T-helper 17 cell (primary cell): ENCODE measurements at regions not wholly inside any gene's neighbourhood (a gene's known extent, or its start where the extent isn't known, plus 50 kb on each side); places are given as distances from the start of the nearest gene placed in this dataset.
A peak's percentile ranks its signal among the peaks of the same experiment; 100 is the strongest.

ENCODE experiments used
- ATAC-seq: fragments of 150-1000 bp; cut with Tn5 transposase; 2 replicates; pipeline ENCODE4 v1.10.0; 2021; ENCODE audit warnings: mild to moderate bottlenecking, moderate library complexity
- DNase-seq, 3 donors: peaks; one replicate each; pipeline versions ENCODE4 v3.0.0 to v3.0.0-alpha.2; 2020 to 2021
- H3K9me3 ChIP-seq: one replicate; pipeline ENCODE4 v1.7.0; 2013; ENCODE audit warnings: low read length, mild to moderate bottlenecking; ENCODE audit not compliant: control insufficient read depth, poor library complexity, severe bottlenecking
- H3K27ac Mint-ChIP-seq: one replicate; pipeline ENCODE4 v1.8.0; 2022; ENCODE audit warnings: mild to moderate bottlenecking, moderate library complexity, mixed read lengths
- H3K27me3 Mint-ChIP-seq: one replicate; pipeline ENCODE4 v1.8.0; 2022; ENCODE audit warnings: mixed read lengths
- H3K36me3 Mint-ChIP-seq: one replicate; pipeline ENCODE4 v1.8.0; 2022; ENCODE audit warnings: low read depth, mixed read lengths
- H3K4me1 Mint-ChIP-seq: one replicate; pipeline ENCODE4 v1.8.0; 2022; ENCODE audit warnings: mild to moderate bottlenecking, mixed read lengths
- H3K4me3 Mint-ChIP-seq: one replicate; pipeline ENCODE4 v1.8.0; 2022; ENCODE audit warnings: mild to moderate bottlenecking, moderate library complexity, mixed read lengths

GRCh38 chr1:193754151-193754550 is 567.7 kb upstream of the B3GALT2 start:
- no peak for DNase-seq
- H3K9me3 ChIP-seq, result no peaks in the 10 kb centered on the region
- H3K4me1 Mint-ChIP-seq, result peaks cover 3% of the 10 kb centered on the region
- H3K4me3 Mint-ChIP-seq, result no peak overlapping the region
- ATAC-seq, result no peak
- no peaks in the 10 kb centered on the region for H3K27me3 Mint-ChIP-seq
- no peaks in the 10 kb centered on the region for H3K36me3 Mint-ChIP-seq
- H3K27ac Mint-ChIP-seq, result no peak overlapping the region

GRCh38 chr1:193753038-193753756 is 566.8 kb upstream of the B3GALT2 start:
- DNase-seq (no peak), ATAC-seq (no peak)
- Mint-ChIP-seq H3K27me3 (no peaks in the 10 kb centered on the region), H3K4me1 (peaks cover 3% of the 10 kb centered on the region), H3K27ac (no peak overlapping the region), H3K36me3 (no peaks in the 10 kb centered on the region), H3K4me3 (no peak overlapping the region)
- no peaks in the 10 kb centered on the region for H3K9me3 ChIP-seq

GRCh38 chr1:193749868-193750267 is 563.5 kb upstream of the B3GALT2 start:
- H3K36me3 Mint-ChIP-seq, result no peaks in the 10 kb centered on the region
- H3K27me3 Mint-ChIP-seq, result no peaks in the 10 kb centered on the region
- DNase-seq, result no peak
- no peak overlapping the region for H3K27ac Mint-ChIP-seq
- no peak for ATAC-seq
- H3K4me1 Mint-ChIP-seq, result peaks cover 3% of the 10 kb centered on the region
- H3K4me3 Mint-ChIP-seq, result no peak overlapping the region
- H3K9me3 ChIP-seq, result no peaks in the 10 kb centered on the region

GRCh38 chr1:193747579-193747978 is 561.2 kb upstream of the B3GALT2 start:
- no peaks in the 10 kb centered on the region for H3K9me3 ChIP-seq
- ATAC-seq, result no peak
- Mint-ChIP-seq H3K4me3 (no peak overlapping the region), H3K27ac (no peak overlapping the region), H3K4me1 (no peaks in the 10 kb centered on the region), H3K27me3 (no peaks in the 10 kb centered on the region), H3K36me3 (no peaks in the 10 kb centered on the region)
- no peak for DNase-seq

GRCh38 chr1:193741228-193741627 is 554.8 kb upstream of the B3GALT2 start:
- Mint-ChIP-seq H3K4me3 (no peak overlapping the region), H3K27ac (no peak overlapping the region), H3K27me3 (no peaks in the 10 kb centered on the region), H3K4me1 (peaks cover 5% of the 10 kb centered on the region), H3K36me3 (peaks cover 2% of the 10 kb centered on the region)
- no peak for DNase-seq
- H3K9me3 ChIP-seq, result no peaks in the 10 kb centered on the region
- no peak for ATAC-seq

GRCh38 chr1:193740762-193741161 is 554.3 kb upstream of the B3GALT2 start:
- Mint-ChIP-seq H3K4me1 (peaks cover 5% of the 10 kb centered on the region), H3K27me3 (no peaks in the 10 kb centered on the region), H3K36me3 (peaks cover 2% of the 10 kb centered on the region), H3K27ac (no peak overlapping the region), H3K4me3 (no peak overlapping the region)
- no peak for DNase-seq
- no peak for ATAC-seq
- no peaks in the 10 kb centered on the region for H3K9me3 ChIP-seq

- Mint-ChIP-seq H3K4me1 (peaks cover 5% of the 10 kb centered on the region), H3K36me3 (peaks cover 2% of the 10 kb centered on the region), H3K27ac (no peak overlapping the region), H3K4me3 (no peak overlapping the region), H3K27me3 (no peaks in the 10 kb centered on the region)
- no peaks in the 10 kb centered on the region for H3K9me3 ChIP-seq
- DNase-seq, result no peak
- ATAC-seq, result no peak
Measured at GRCh38 chr1:193736507-193736906, 550.1 kb upstream of the B3GALT2 start.

GRCh38 chr1:193733674-193734073 is 547.3 kb upstream of the B3GALT2 start:
- ATAC-seq (no peak), DNase-seq (no peak)
- no peak overlapping the region for H3K4me3 Mint-ChIP-seq
- H3K27me3 Mint-ChIP-seq, result no peaks in the 10 kb centered on the region
- H3K4me1 Mint-ChIP-seq, result peaks cover 5% of the 10 kb centered on the region
- no peaks in the 10 kb centered on the region for H3K36me3 Mint-ChIP-seq
- H3K27ac Mint-ChIP-seq, result no peak overlapping the region
- H3K9me3 ChIP-seq, result no peaks in the 10 kb centered on the region

GRCh38 chr1:193730017-193730416 is 543.6 kb upstream of the B3GALT2 start:
- Mint-ChIP-seq H3K36me3 (no peaks in the 10 kb centered on the region), H3K27ac (no peak overlapping the region), H3K4me3 (no peak overlapping the region), H3K27me3 (no peaks in the 10 kb centered on the region), H3K4me1 (peaks cover 7% of the 10 kb centered on the region)
- no peaks in the 10 kb centered on the region for H3K9me3 ChIP-seq
- no peak for ATAC-seq
- DNase-seq, result no peak

GRCh38 chr1:193729429-193729828 is 543.0 kb upstream of the B3GALT2 start:
- Mint-ChIP-seq H3K27me3 (no peaks in the 10 kb centered on the region), H3K4me1 (peaks cover 7% of the 10 kb centered on the region)
- no peak for DNase-seq

GRCh38 chr1:193727850-193728249 is 541.4 kb upstream of the B3GALT2 start:
- no peak for ATAC-seq
- H3K4me1 Mint-ChIP-seq, result peaks cover 7% of the 10 kb centered on the region
- no peak overlapping the region for H3K27ac Mint-ChIP-seq
- no peak for DNase-seq
- no peaks in the 10 kb centered on the region for H3K36me3 Mint-ChIP-seq
- H3K9me3 ChIP-seq, result no peaks in the 10 kb centered on the region
- H3K4me3 Mint-ChIP-seq, result no peak overlapping the region
- no peaks in the 10 kb centered on the region for H3K27me3 Mint-ChIP-seq

More at GRCh38 chr1:193729429-193729828, 543.0 kb upstream of the B3GALT2 start:
- Mint-ChIP-seq H3K36me3 (no peaks in the 10 kb centered on the region), H3K4me3 (no peak overlapping the region), H3K27ac (no peak overlapping the region)
- H3K9me3 ChIP-seq, result no peaks in the 10 kb centered on the region
- ATAC-seq, result no peak

GRCh38 chr1:193726722-193727121 is 540.3 kb upstream of the B3GALT2 start:
- no peak for DNase-seq
- no peaks in the 10 kb centered on the region for H3K27me3 Mint-ChIP-seq
- H3K9me3 ChIP-seq, result no peaks in the 10 kb centered on the region
- H3K27ac Mint-ChIP-seq, result peak overlapping the region; percentile 10
- peaks cover 7% of the 10 kb centered on the region for H3K4me1 Mint-ChIP-seq
- no peak for ATAC-seq
- no peaks in the 10 kb centered on the region for H3K36me3 Mint-ChIP-seq
- no peak overlapping the region for H3K4me3 Mint-ChIP-seq

GRCh38 chr1:193712392-193712791 is 526.0 kb upstream of the B3GALT2 start:
- DNase-seq (no peak), ATAC-seq (no peak)
- H3K4me3 Mint-ChIP-seq, result no peak overlapping the region
- H3K4me1 Mint-ChIP-seq, result peaks cover 13% of the 10 kb centered on the region
- no peaks in the 10 kb centered on the region for H3K36me3 Mint-ChIP-seq
- no peak overlapping the region for H3K27ac Mint-ChIP-seq
- no peaks in the 10 kb centered on the region for H3K9me3 ChIP-seq
- H3K27me3 Mint-ChIP-seq, result no peaks in the 10 kb centered on the region

GRCh38 chr1:193709607-193710006 is 523.2 kb upstream of the B3GALT2 start:
- H3K27ac Mint-ChIP-seq, result no peak overlapping the region
- H3K27me3 Mint-ChIP-seq, result no peaks in the 10 kb centered on the region
- H3K4me1 Mint-ChIP-seq, result peaks cover 14% of the 10 kb centered on the region
- ATAC-seq (no peak), DNase-seq (no peak)
- H3K36me3 Mint-ChIP-seq, result no peaks in the 10 kb centered on the region
- no peaks in the 10 kb centered on the region for H3K9me3 ChIP-seq
- no peak overlapping the region for H3K4me3 Mint-ChIP-seq
